ENCODE measurements at regions not wholly inside any gene's neighbourhood (a gene's known extent, or its start where the extent isn't known, plus 50 kb on each side); places are given as distances from the start of the nearest gene placed in this dataset.
A peak's percentile ranks its signal among the peaks of the same experiment; 100 is the strongest.

DNA sequence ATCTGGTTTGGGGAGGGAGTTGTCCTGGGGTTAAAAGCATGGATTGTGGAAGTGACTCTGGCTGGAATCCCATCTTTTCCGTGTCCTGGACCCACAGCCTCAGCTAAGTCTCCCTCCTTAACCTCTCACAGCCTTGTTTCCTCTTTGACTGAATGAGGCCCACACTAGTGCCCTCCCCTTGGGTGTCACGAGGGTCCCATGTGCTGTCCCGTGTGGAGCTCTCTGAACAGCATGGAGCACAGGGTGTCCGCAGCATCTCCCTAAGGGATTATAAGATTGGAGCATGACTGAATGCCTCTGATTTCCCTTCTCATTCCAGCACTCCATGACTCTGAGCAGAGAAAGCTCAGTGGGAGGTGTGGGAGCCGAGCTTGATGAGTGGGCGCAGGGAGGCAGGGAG, 182.5 kb downstream of the TEX29 start:
- peaks cover 10% of the 10 kb centered on the region for H3K9me3 Mint-ChIP-seq (ENCODE audit: low read depth)
- no peaks in the 10 kb centered on the region for H3K4me1 Mint-ChIP-seq (ENCODE audit: low read depth)
- peaks cover 41% of the 10 kb centered on the region for H3K27me3 Mint-ChIP-seq
- no peaks in the 10 kb centered on the region for H3K36me3 Mint-ChIP-seq (ENCODE audit: insufficient read depth)
- TF ChIP-seq, protein P1, sequence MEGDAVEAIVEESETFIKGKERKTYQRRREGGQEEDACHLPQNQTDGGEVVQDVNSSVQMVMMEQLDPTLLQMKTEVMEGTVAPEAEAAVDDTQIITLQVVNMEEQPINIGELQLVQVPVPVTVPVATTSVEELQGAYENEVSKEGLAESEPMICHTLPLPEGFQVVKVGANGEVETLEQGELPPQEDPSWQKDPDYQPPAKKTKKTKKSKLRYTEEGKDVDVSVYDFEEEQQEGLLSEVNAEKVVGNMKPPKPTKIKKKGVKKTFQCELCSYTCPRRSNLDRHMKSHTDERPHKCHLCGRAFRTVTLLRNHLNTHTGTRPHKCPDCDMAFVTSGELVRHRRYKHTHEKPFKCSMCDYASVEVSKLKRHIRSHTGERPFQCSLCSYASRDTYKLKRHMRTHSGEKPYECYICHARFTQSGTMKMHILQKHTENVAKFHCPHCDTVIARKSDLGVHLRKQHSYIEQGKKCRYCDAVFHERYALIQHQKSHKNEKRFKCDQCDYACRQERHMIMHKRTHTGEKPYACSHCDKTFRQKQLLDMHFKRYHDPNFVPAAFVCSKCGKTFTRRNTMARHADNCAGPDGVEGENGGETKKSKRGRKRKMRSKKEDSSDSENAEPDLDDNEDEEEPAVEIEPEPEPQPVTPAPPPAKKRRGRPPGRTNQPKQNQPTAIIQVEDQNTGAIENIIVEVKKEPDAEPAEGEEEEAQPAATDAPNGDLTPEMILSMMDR (IDR thresholded peaks at IDR 0.05; ENCODE audit: unreplicated experiment): no peak
- no peak overlapping the region for H3K4me3 Mint-ChIP-seq (ENCODE audit: low read depth)
- no peak for DNase-seq (ENCODE audit: low spot score, unreplicated experiment)
- no peak overlapping the region for H3K27ac Mint-ChIP-seq

- Mint-ChIP-seq H3K4me1 (ENCODE audit: low read depth) (no peaks in the 10 kb centered on the region), H3K9me3 (ENCODE audit: low read depth) (peaks cover 10% of the 10 kb centered on the region), H3K27me3 (peaks cover 42% of the 10 kb centered on the region), H3K27ac (no peak overlapping the region), H3K4me3 (ENCODE audit: low read depth) (no peak overlapping the region), H3K36me3 (ENCODE audit: insufficient read depth) (no peaks in the 10 kb centered on the region)
- TF ChIP-seq, protein P1 (IDR thresholded peaks at IDR 0.05; ENCODE audit: unreplicated experiment): no peak
- DNase-seq (ENCODE audit: low spot score, unreplicated experiment): no peak
Measured at GRCh38 chr13:111503376-111503775, 182.9 kb downstream of the TEX29 start.

DNA sequence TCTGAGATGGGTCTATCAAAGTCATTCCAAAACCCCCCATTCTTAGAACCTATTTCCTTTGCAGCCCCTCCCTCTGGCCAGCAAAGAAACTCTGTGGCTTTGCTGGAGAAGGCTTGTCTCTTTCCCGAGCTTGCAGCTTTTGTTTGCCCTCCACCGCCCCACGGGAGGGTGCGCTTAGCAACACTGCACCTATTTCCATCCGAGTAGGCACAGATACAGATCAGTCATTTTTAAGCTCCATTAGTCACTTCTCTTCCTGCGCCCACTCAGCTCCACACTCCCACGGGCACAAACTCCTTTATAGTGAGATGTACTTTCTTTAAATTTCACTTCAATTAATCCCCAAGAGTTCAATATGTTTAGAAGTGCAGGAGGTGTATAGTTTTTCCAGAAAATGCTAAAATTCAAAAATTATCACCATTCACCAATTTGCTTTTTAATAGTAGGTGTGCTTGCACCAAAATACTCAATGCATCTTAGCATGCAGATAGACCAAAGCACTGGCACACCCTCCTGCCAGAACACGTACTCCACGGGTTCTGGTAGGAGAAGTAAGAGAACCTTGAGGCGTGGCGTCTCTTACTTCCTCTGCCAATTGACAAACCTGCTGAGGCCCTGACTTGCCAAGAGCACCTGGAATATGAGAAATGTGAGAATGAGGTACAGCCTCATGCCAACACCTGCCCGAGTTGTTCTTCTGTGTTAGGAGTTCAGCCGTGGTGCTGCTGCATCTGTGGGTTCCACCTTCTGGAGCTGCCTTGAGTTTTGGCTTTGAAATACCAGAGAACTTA, 183.7 kb downstream of the TEX29 start:
- TF ChIP-seq, protein P1 (IDR thresholded peaks at IDR 0.05; ENCODE audit: unreplicated experiment): no peak
- Mint-ChIP-seq H3K27ac (peak overlapping the region; percentile 69), H3K9me3 (ENCODE audit: low read depth) (peaks cover 10% of the 10 kb centered on the region), H3K27me3 (peaks cover 42% of the 10 kb centered on the region), H3K4me3 (ENCODE audit: low read depth) (no peak overlapping the region), H3K36me3 (ENCODE audit: insufficient read depth) (no peaks in the 10 kb centered on the region), H3K4me1 (ENCODE audit: low read depth) (no peaks in the 10 kb centered on the region)
- DNase-seq (ENCODE audit: low spot score, unreplicated experiment): no peak

DNA sequence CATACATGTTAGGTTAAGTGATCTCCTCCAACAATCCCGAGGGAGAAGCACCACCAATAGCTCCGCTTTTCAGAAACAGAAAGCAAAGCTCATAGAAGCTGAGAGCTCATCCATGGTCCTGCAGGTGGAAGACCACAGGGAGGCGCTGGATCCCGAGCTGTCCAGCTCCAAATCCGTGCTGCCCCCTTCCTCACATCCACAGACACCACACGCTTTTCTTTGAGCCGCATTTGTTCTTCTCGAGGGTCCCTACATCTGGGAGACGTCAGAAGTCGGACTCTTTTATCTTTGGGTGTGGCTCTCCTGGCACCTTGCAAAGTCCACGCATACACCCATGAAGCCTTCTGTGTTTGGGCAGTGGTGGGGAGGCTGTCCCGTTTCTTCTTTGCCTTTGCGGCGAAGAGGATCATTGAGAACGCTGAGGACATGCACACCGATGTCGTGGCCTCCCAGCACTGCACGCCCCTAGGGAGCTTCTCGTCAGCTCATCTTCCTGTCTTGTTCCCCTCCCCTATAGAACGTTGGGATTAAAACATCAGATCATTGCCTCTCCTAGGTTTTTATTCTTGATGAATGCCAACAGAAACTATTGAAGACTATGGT, 184.8 kb downstream of the TEX29 start:
- H3K36me3 Mint-ChIP-seq (ENCODE audit: insufficient read depth): no peaks in the 10 kb centered on the region
- no peak overlapping the region for H3K4me3 Mint-ChIP-seq (ENCODE audit: low read depth)
- DNase-seq (ENCODE audit: low spot score, unreplicated experiment): no peak
- TF ChIP-seq, protein P1 (IDR thresholded peaks at IDR 0.05; ENCODE audit: unreplicated experiment): peak; percentile 74
- no peak overlapping the region for H3K27ac Mint-ChIP-seq
- no peaks in the 10 kb centered on the region for H3K4me1 Mint-ChIP-seq (ENCODE audit: low read depth)
- peaks cover 10% of the 10 kb centered on the region for H3K9me3 Mint-ChIP-seq (ENCODE audit: low read depth)
- H3K27me3 Mint-ChIP-seq: peaks cover 46% of the 10 kb centered on the region

DNA sequence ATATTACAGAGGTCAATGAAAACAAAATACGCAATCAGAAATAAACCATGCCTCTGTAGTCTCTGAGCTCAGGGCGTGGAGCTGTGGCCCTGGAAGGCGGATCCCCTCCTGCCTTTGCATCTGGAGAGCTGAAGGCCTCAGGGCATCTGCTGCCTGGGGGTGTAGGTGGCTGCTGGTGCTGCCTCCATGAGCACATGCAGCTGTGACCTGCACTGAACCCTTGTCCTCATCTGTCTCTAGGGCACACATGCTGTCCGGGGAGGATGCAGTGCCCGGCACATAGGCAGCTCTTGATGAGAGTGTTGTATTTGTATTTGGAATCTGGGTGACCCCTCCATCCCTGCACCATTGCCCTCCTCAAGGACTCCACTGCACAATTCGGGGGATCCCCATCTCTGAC, 185.7 kb downstream of the TEX29 start:
- no peak overlapping the region for H3K4me3 Mint-ChIP-seq (ENCODE audit: low read depth)
- no peaks in the 10 kb centered on the region for H3K36me3 Mint-ChIP-seq (ENCODE audit: insufficient read depth)
- H3K27ac Mint-ChIP-seq: no peak overlapping the region
- TF ChIP-seq, protein P1 (IDR thresholded peaks at IDR 0.05; ENCODE audit: unreplicated experiment): no peak
- H3K9me3 Mint-ChIP-seq (ENCODE audit: low read depth): peaks cover 5% of the 10 kb centered on the region
- no peaks in the 10 kb centered on the region for H3K4me1 Mint-ChIP-seq (ENCODE audit: low read depth)
- DNase-seq (ENCODE audit: low spot score, unreplicated experiment): no peak
- H3K27me3 Mint-ChIP-seq: peaks cover 45% of the 10 kb centered on the region

Data from progenitor cell of endocrine pancreas (in vitro differentiated cells).